H9 (cell line): ENCODE measurements at regions not wholly inside any gene's neighbourhood (a gene's known extent, or its start where the extent isn't known, plus 50 kb on each side); places are given as distances from the start of the nearest gene placed in this dataset.

ENCODE experiments used
- DNase-seq: peaks from one replicate; pipeline ENCODE4 v3.0.0-alpha.2; 2017
- H2AFZ ChIP-seq: one replicate; pipeline ENCODE4 v1.6.1; 2013; ENCODE audit warnings: mild to moderate bottlenecking, low read length, control low read depth, moderate library complexity
- H2AK5ac ChIP-seq: 2 replicates; pipeline ENCODE4 v1.6.1; 2013; ENCODE audit warnings: low read length, control low read depth, mixed read lengths; ENCODE audit not compliant: insufficient read length
- H2BK120ac ChIP-seq: one replicate; pipeline ENCODE4 v1.6.1; 2013; ENCODE audit warnings: low read depth, mild to moderate bottlenecking, low read length, control low read depth, inconsistent platforms; ENCODE audit not compliant: poor library complexity, severe bottlenecking
- H2BK12ac ChIP-seq: 2 replicates; pipeline ENCODE4 v1.6.1; 2013; ENCODE audit warnings: low read length, control low read depth, mixed read lengths, low read depth; ENCODE audit not compliant: insufficient read length
- H2BK15ac ChIP-seq: 2 replicates; pipeline ENCODE4 v1.6.1; 2013; ENCODE audit warnings: low read depth, low read length, control low read depth
- H2BK20ac ChIP-seq: one replicate; pipeline ENCODE4 v1.6.1; 2013; ENCODE audit warnings: low read depth, mild to moderate bottlenecking, low read length, control low read depth, inconsistent platforms; ENCODE audit not compliant: poor library complexity, severe bottlenecking
- H2BK5ac ChIP-seq: 2 replicates; pipeline ENCODE4 v1.6.1; 2013; ENCODE audit warnings: low read length, control low read depth, mixed read lengths; ENCODE audit not compliant: insufficient read length
- H3K14ac ChIP-seq: 2 replicates; pipeline ENCODE4 v1.6.1; 2013; ENCODE audit warnings: low read length, control low read depth; ENCODE audit not compliant: insufficient read depth
- H3K18ac ChIP-seq: 2 replicates; pipeline ENCODE4 v1.6.1; 2013; ENCODE audit warnings: low read depth, mild to moderate bottlenecking, mixed read lengths, low read length, control low read depth; ENCODE audit not compliant: insufficient read length
- H3K23ac ChIP-seq: 2 replicates; pipeline ENCODE4 v1.6.1; 2013; ENCODE audit warnings: low read length, control low read depth, mixed read lengths, low read depth; ENCODE audit not compliant: insufficient read length
- H3K23me2 ChIP-seq: 2 replicates; pipeline ENCODE4 v1.6.1; 2013; ENCODE audit warnings: low read depth, mild to moderate bottlenecking, mixed read lengths, low read length, control low read depth; ENCODE audit not compliant: insufficient read length, poor library complexity, severe bottlenecking
- H3K27ac ChIP-seq: 2 replicates; pipeline ENCODE4 v1.5.1; 2013; ENCODE audit warnings: low read length, control low read depth, mixed read lengths, low read depth; ENCODE audit not compliant: insufficient read length
- H3K27me3 ChIP-seq: 2 replicates; pipeline ENCODE4 v1.6.1; 2013; ENCODE audit warnings: low read length, control low read depth, inconsistent platforms; ENCODE audit not compliant: insufficient read depth
- H3K4ac ChIP-seq: 2 replicates; pipeline ENCODE4 v1.6.1; 2013; ENCODE audit warnings: low read depth, mild to moderate bottlenecking, control low read depth, inconsistent platforms, low read length, moderate library complexity
- H3K4me1 ChIP-seq: 2 replicates; pipeline ENCODE4 v1.6.1; 2013; ENCODE audit warnings: low read length, control low read depth, inconsistent platforms; ENCODE audit not compliant: insufficient read depth
- H3K4me2 ChIP-seq: 2 replicates; pipeline ENCODE4 v1.6.1; 2013; ENCODE audit warnings: low read length, control low read depth, mixed read lengths; ENCODE audit not compliant: insufficient read length, insufficient read depth
- H3K56ac ChIP-seq: 2 replicates; pipeline ENCODE4 v1.6.1; 2013; ENCODE audit warnings: low read depth, mild to moderate bottlenecking, mixed read lengths, low read length, control low read depth; ENCODE audit not compliant: insufficient read length
- H3K79me1 ChIP-seq: 2 replicates; pipeline ENCODE4 v1.6.1; 2013; ENCODE audit warnings: low read depth, mild to moderate bottlenecking, moderate library complexity, low read length, control low read depth, inconsistent platforms; ENCODE audit not compliant: insufficient read depth, poor library complexity, severe bottlenecking
- H3K79me2 ChIP-seq: 2 replicates; pipeline ENCODE4 v1.6.1; 2013; ENCODE audit warnings: low read length, control low read depth, inconsistent platforms; ENCODE audit not compliant: insufficient read depth
- H3K9ac ChIP-seq: 2 replicates; pipeline ENCODE4 v1.6.1; 2013; ENCODE audit warnings: low read length, control low read depth, mixed read lengths; ENCODE audit not compliant: insufficient read length; ENCODE audit errors: extremely low read depth
- H3K9me3 ChIP-seq: one replicate; pipeline ENCODE4 v1.6.1; 2013; ENCODE audit warnings: low read depth, low read length, inconsistent platforms; ENCODE audit not compliant: control insufficient read depth
- H3T11ph ChIP-seq: one replicate; pipeline ENCODE4 v1.6.1; 2013; ENCODE audit warnings: mild to moderate bottlenecking, low read length, control low read depth, inconsistent platforms
- H4K20me1 ChIP-seq: one replicate; pipeline ENCODE4 v1.6.1; 2013; ENCODE audit not compliant: control insufficient read depth, insufficient read length, insufficient read depth
- H4K5ac ChIP-seq: 2 replicates; pipeline ENCODE4 v1.6.1; 2013; ENCODE audit warnings: low read depth, mild to moderate bottlenecking, mixed read lengths, low read length, control low read depth; ENCODE audit not compliant: insufficient read length
- H4K8ac ChIP-seq: replicated peaks from 2 replicates; pipeline ENCODE4 v1.6.1; 2013; ENCODE audit warnings: low read length, control low read depth, mixed read lengths, low read depth; ENCODE audit not compliant: insufficient read length
- H4K91ac ChIP-seq: 2 replicates; pipeline ENCODE4 v1.6.1; 2013; ENCODE audit warnings: low read depth, mild to moderate bottlenecking, moderate library complexity, mixed read lengths, low read length, control low read depth; ENCODE audit not compliant: insufficient read length
- H3K27ac Mint-ChIP-seq, 3 experiments: 2 replicates in 2 of 3; 3 replicates in 1 of 3; pipeline ENCODE4 v1.8.0; 2020 to 2021; ENCODE audit warnings: mixed read lengths in 3 of 3, mild to moderate bottlenecking in 1 of 3, moderate library complexity in 1 of 3
- H3K27me3 Mint-ChIP-seq: 2 replicates; pipeline ENCODE4 v1.8.0; 2021; ENCODE audit warnings: low read depth, mild to moderate bottlenecking, moderate library complexity, mixed read lengths
- H3K36me3 Mint-ChIP-seq, 3 experiments: 2 replicates in 2 of 3; 3 replicates in 1 of 3; pipeline ENCODE4 v1.8.0; 2020 to 2021; ENCODE audit warnings: low read depth in 3 of 3, mixed read lengths in 3 of 3; ENCODE audit not compliant: insufficient read depth in 1 of 3
- H3K4me1 Mint-ChIP-seq, 2 experiments: 2 replicates each; pipeline ENCODE4 v1.8.0; 2020; ENCODE audit warnings: mixed read lengths in 2 of 2
- H3K4me3 Mint-ChIP-seq, 2 experiments: 2 replicates in 1 of 2; 3 replicates in 1 of 2; pipeline ENCODE4 v1.8.0; 2020 to 2021; ENCODE audit warnings: mild to moderate bottlenecking in 2 of 2, mixed read lengths in 2 of 2, moderate library complexity in 1 of 2
- H3K9me3 Mint-ChIP-seq, 2 experiments: 2 replicates in 1 of 2; 3 replicates in 1 of 2; pipeline ENCODE4 v1.8.0; 2020; ENCODE audit warnings: mild to moderate bottlenecking in 2 of 2, mixed read lengths in 2 of 2, moderate library complexity in 1 of 2
- TF ChIP-seq, protein P1 (sequence below): fragments of 200-600 bp; sonication (generic); conservative IDR thresholded peaks from 3 replicates; pipeline ENCODE4 v1.8.0; 2021; ENCODE audit warnings: antibody characterized with exemption, mild to moderate bottlenecking

DNA sequence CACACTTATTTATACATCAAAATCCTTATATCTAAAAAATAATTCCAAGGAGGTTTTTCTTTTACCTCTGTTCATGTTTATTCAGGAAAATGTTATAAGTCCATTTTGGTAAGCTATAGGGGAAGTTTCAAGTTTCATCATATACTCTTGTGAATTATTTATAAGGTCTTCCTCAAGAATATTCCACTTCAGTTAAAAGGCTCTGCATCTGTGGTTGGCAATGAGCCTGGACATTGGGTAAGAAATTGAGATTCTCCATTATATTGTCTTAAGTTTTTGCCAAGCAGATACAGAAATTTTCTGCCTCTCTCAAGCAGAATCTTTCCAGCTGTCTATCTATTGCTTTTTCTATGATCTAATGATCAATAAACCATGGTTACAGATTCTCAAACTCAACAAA, 641.9 kb downstream of the NLGN4X start:
- H2BK20ac ChIP-seq: no peak overlapping the region
- no peak overlapping the region for H3K14ac ChIP-seq

More for the DNA sequence above, 641.9 kb downstream of the NLGN4X start:
- Histone ChIP-seq H4K91ac (no peak overlapping the region), H3K4me2 (no peak overlapping the region), H2AK5ac (no peak overlapping the region), H2BK120ac (no peak overlapping the region), H3K4me1 (no peaks in the 10 kb centered on the region), H3K4ac (no peak overlapping the region), H4K5ac (no peak overlapping the region), H2BK15ac (no peak overlapping the region), H2AFZ (no peak overlapping the region), H3K9me3 (no peaks in the 10 kb centered on the region), H4K20me1 (no peaks in the 10 kb centered on the region), H3K9ac (no peak overlapping the region), H3K56ac (no peak overlapping the region), H3K27ac (no peak overlapping the region), H3K79me1 (no peaks in the 10 kb centered on the region), H3K79me2 (no peaks in the 10 kb centered on the region), H2BK5ac (no peak overlapping the region), H3K23me2 (no peaks in the 10 kb centered on the region), H2BK12ac (no peak overlapping the region), H3K27me3 (no peaks in the 10 kb centered on the region), H4K8ac (no peak overlapping the region), H3K23ac (no peak overlapping the region), H3K18ac (no peak overlapping the region), H3T11ph (no peak overlapping the region)
- no peak for DNase-seq
- H3K36me3 Mint-ChIP-seq: no peaks in the 10 kb centered on the region
- H3K9me3 Mint-ChIP-seq: no peaks in the 10 kb centered on the region; a peak in 1 of 5 replicates
- H3K27ac Mint-ChIP-seq: no peak overlapping the region
- TF ChIP-seq, protein P1, sequence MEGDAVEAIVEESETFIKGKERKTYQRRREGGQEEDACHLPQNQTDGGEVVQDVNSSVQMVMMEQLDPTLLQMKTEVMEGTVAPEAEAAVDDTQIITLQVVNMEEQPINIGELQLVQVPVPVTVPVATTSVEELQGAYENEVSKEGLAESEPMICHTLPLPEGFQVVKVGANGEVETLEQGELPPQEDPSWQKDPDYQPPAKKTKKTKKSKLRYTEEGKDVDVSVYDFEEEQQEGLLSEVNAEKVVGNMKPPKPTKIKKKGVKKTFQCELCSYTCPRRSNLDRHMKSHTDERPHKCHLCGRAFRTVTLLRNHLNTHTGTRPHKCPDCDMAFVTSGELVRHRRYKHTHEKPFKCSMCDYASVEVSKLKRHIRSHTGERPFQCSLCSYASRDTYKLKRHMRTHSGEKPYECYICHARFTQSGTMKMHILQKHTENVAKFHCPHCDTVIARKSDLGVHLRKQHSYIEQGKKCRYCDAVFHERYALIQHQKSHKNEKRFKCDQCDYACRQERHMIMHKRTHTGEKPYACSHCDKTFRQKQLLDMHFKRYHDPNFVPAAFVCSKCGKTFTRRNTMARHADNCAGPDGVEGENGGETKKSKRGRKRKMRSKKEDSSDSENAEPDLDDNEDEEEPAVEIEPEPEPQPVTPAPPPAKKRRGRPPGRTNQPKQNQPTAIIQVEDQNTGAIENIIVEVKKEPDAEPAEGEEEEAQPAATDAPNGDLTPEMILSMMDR: no peak
- no peaks in the 10 kb centered on the region for H3K4me1 Mint-ChIP-seq
- no peak overlapping the region for H3K4me3 Mint-ChIP-seq
- no peaks in the 10 kb centered on the region for H3K27me3 Mint-ChIP-seq
